ENCODE measurements at regions not wholly inside any gene's neighbourhood (a gene's known extent, or its start where the extent isn't known, plus 50 kb on each side); places are given as distances from the start of the nearest gene placed in this dataset.

- Histone ChIP-seq H3K9ac (ENCODE audit: insufficient read depth, low read length) (no peak overlapping the region), H3K36me3 (ENCODE audit: control insufficient read depth, insufficient read depth, low read length) (no peaks in the 10 kb centered on the region), H3K4me3 (replicated peaks in 1 of 4; ENCODE audit: control extremely low read depth in 1 of 4, insufficient read depth in 1 of 4, low read depth in 3 of 4, low read length in 4 of 4) (no peak overlapping the region), H3K27me3 (ENCODE audit: control insufficient read depth, insufficient read depth, low read length) (no peaks in the 10 kb centered on the region), H2AFZ (ENCODE audit: low read length) (no peak overlapping the region), H3K79me2 (ENCODE audit: control insufficient read depth, insufficient read depth, low read length) (no peaks in the 10 kb centered on the region), H4K20me1 (ENCODE audit: control insufficient read depth, extremely low read depth, insufficient read depth, low read length) (no peaks in the 10 kb centered on the region), H3K4me2 (ENCODE audit: extremely low read depth, insufficient read depth, low read length) (no peak overlapping the region), H3K9me3 (ENCODE audit: control insufficient read depth, insufficient read depth, low read depth, low read length) (no peaks in the 10 kb centered on the region), H3K27ac (ENCODE audit: insufficient read depth, low read length) (no peak overlapping the region), H3K4me1 (ENCODE audit: control insufficient read depth, extremely low read depth, insufficient read depth, low read length) (no peaks in the 10 kb centered on the region)
- no peak for DNase-seq (ENCODE audit: low read depth in 2 of 2)
- TF ChIP-seq, protein P1, sequence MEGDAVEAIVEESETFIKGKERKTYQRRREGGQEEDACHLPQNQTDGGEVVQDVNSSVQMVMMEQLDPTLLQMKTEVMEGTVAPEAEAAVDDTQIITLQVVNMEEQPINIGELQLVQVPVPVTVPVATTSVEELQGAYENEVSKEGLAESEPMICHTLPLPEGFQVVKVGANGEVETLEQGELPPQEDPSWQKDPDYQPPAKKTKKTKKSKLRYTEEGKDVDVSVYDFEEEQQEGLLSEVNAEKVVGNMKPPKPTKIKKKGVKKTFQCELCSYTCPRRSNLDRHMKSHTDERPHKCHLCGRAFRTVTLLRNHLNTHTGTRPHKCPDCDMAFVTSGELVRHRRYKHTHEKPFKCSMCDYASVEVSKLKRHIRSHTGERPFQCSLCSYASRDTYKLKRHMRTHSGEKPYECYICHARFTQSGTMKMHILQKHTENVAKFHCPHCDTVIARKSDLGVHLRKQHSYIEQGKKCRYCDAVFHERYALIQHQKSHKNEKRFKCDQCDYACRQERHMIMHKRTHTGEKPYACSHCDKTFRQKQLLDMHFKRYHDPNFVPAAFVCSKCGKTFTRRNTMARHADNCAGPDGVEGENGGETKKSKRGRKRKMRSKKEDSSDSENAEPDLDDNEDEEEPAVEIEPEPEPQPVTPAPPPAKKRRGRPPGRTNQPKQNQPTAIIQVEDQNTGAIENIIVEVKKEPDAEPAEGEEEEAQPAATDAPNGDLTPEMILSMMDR (conservative IDR thresholded peaks at IDR 0.05 in 1 of 2, IDR thresholded peaks at IDR 0.05 in 1 of 2; ENCODE audit: low read depth in 1 of 2, low read length in 2 of 2), result no peak
- TF ChIP-seq EZH2 (IDR thresholded peaks at IDR 0.05; ENCODE audit: low read length, missing control alignments), result no peak
Measured at GRCh38 chr11:87662287-87662686, 513.0 kb downstream of the RAB38 start.

DNA sequence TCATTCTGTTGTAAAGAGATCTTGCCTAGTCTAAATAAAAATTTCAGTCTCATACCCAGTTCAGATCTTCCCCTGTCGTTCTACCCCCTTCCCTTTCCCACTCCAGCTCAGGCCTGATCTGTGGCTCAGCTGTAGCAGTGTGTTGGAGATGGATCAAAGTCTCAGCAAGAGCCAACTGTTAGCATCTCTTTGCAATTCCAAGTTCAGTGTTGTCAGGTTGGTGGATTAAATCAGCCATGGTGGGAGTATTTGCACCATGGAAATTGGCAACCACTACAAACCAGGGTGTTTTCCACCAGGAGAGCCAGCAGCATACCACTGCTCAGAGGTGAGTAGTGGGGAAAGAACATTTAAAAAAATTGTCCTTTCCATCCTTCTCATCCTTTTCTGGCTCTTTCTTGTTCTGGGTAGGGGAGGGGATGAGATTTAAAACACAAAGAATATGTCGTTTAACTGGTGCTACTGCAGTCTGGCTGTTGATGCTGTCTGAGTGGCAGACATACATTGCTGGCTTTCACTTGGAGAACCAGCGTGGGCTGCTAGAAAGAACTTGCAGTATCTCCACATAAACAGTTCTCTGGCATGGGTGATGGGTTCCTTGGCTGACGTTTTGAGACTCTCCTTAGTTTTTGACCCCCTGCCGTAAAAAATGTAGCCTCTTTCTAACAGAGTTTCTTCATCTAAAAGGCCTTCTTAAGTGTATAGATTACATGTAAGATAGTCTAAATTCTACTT, 514.1 kb downstream of the RAB38 start:
- Histone ChIP-seq H2AFZ (ENCODE audit: low read length) (no peak overlapping the region), H3K9me3 (ENCODE audit: control insufficient read depth, insufficient read depth, low read depth, low read length) (no peaks in the 10 kb centered on the region), H3K4me3 (replicated peaks in 1 of 4; ENCODE audit: control extremely low read depth in 1 of 4, insufficient read depth in 1 of 4, low read depth in 3 of 4, low read length in 4 of 4) (no peak overlapping the region), H3K4me1 (ENCODE audit: control insufficient read depth, extremely low read depth, insufficient read depth, low read length) (no peaks in the 10 kb centered on the region), H3K27ac (ENCODE audit: insufficient read depth, low read length) (no peak overlapping the region), H3K27me3 (ENCODE audit: control insufficient read depth, insufficient read depth, low read length) (no peaks in the 10 kb centered on the region), H3K79me2 (ENCODE audit: control insufficient read depth, insufficient read depth, low read length) (no peaks in the 10 kb centered on the region), H3K9ac (ENCODE audit: insufficient read depth, low read length) (no peak overlapping the region), H4K20me1 (ENCODE audit: control insufficient read depth, extremely low read depth, insufficient read depth, low read length) (no peaks in the 10 kb centered on the region), H3K4me2 (ENCODE audit: extremely low read depth, insufficient read depth, low read length) (no peak overlapping the region), H3K36me3 (ENCODE audit: control insufficient read depth, insufficient read depth, low read length) (no peaks in the 10 kb centered on the region)
- TF ChIP-seq, protein P1 (conservative IDR thresholded peaks at IDR 0.05 in 1 of 2, IDR thresholded peaks at IDR 0.05 in 1 of 2; ENCODE audit: low read depth in 1 of 2, low read length in 2 of 2), result no peak
- TF ChIP-seq EZH2 (IDR thresholded peaks at IDR 0.05; ENCODE audit: low read length, missing control alignments), result no peak
- DNase-seq (ENCODE audit: low read depth in 2 of 2), result no peak

DNA sequence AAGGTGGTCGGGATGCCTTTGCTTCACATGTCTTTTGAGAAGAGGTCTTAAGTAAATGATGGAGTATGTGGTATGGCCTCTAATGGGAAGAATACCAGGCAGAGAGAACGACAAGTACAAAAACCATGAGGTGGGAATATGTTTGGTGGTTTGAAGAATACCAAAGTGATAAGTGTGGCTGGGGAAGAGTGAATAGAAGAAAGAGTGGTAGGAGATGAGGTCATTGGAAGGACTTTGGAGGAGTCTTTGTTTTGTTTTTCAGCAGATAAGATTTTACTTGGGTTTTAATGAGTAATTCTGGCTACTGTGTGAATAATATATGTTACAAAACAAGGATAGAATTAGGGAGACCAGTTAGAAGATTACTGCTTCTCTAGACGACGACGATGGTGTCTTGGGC, 515.4 kb downstream of the RAB38 start:
- no peaks in the 10 kb centered on the region for H4K20me1 ChIP-seq (ENCODE audit: control insufficient read depth, extremely low read depth, insufficient read depth, low read length)

More for the DNA sequence above, 515.4 kb downstream of the RAB38 start:
- H3K27me3 ChIP-seq (ENCODE audit: control insufficient read depth, insufficient read depth, low read length), result no peaks in the 10 kb centered on the region
- H3K36me3 ChIP-seq (ENCODE audit: control insufficient read depth, insufficient read depth, low read length), result no peaks in the 10 kb centered on the region
- no peak overlapping the region for H2AFZ ChIP-seq (ENCODE audit: low read length)
- H3K4me1 ChIP-seq (ENCODE audit: control insufficient read depth, extremely low read depth, insufficient read depth, low read length), result no peaks in the 10 kb centered on the region
- TF ChIP-seq, protein P1 (conservative IDR thresholded peaks at IDR 0.05 in 1 of 2, IDR thresholded peaks at IDR 0.05 in 1 of 2; ENCODE audit: low read depth in 1 of 2, low read length in 2 of 2), result no peak
- TF ChIP-seq EZH2 (IDR thresholded peaks at IDR 0.05; ENCODE audit: low read length, missing control alignments), result no peak
- H3K4me3 ChIP-seq (replicated peaks in 1 of 4; ENCODE audit: control extremely low read depth in 1 of 4, insufficient read depth in 1 of 4, low read depth in 3 of 4, low read length in 4 of 4), result no peak overlapping the region
- DNase-seq (ENCODE audit: low read depth in 2 of 2), result peak in 1 of 2 donors; percentile 39
- H3K79me2 ChIP-seq (ENCODE audit: control insufficient read depth, insufficient read depth, low read length), result no peaks in the 10 kb centered on the region
- no peak overlapping the region for H3K4me2 ChIP-seq (ENCODE audit: extremely low read depth, insufficient read depth, low read length)
- no peak overlapping the region for H3K27ac ChIP-seq (ENCODE audit: insufficient read depth, low read length)
- H3K9ac ChIP-seq (ENCODE audit: insufficient read depth, low read length), result no peak overlapping the region
- H3K9me3 ChIP-seq (ENCODE audit: control insufficient read depth, insufficient read depth, low read depth, low read length), result no peaks in the 10 kb centered on the region
